Spleen (tissue), 11 donors: ENCODE measurements at regions not wholly inside any gene's neighbourhood (a gene's known extent, or its start where the extent isn't known, plus 50 kb on each side); places are given as distances from the start of the nearest gene placed in this dataset.
A peak's percentile ranks its signal among the peaks of the same experiment; 100 is the strongest.

Experiments
- DNase-seq: peaks from one replicate; pipeline ENCODE4 v3.0.0-alpha.2; 2020
- H3K27ac ChIP-seq, 8 donors: fragments of 200-600 bp; sonication (generic) in 7 of 8; 1 replicate in 4 of 8; 2 replicates in 4 of 8; pipeline versions ENCODE4 v1.5.0 to v1.8.0; 2016 to 2021; ENCODE audit warnings: inconsistent platforms in 4 of 8, mild to moderate bottlenecking in 4 of 8, moderate library complexity in 1 of 8
- H3K27me3 ChIP-seq, 7 donors: fragments of 200-600 bp; sonication (generic) in 6 of 7; replicated peaks in 1 of 7; 1 replicate in 4 of 7; 2 replicates in 3 of 7; pipeline versions ENCODE4 v1.5.0 to v1.8.0; 2016 to 2021; ENCODE audit warnings: inconsistent platforms in 3 of 7, mild to moderate bottlenecking in 1 of 7
- H3K36me3 ChIP-seq, 6 donors: fragments of 200-600 bp; sonication (generic) in 5 of 6; 1 replicate in 4 of 6; 2 replicates in 2 of 6; pipeline versions ENCODE4 v1.5.0 to v1.8.0; 2016 to 2021; ENCODE audit warnings: inconsistent platforms in 2 of 6
- H3K4me1 ChIP-seq, 6 donors: fragments of 200-600 bp; sonication (generic) in 5 of 6; 1 replicate in 3 of 6; 2 replicates in 3 of 6; pipeline versions ENCODE4 v1.5.0 to v1.8.0; 2016 to 2021; ENCODE audit warnings: inconsistent platforms in 3 of 6
- H3K4me3 ChIP-seq, 8 donors: fragments of 200-600 bp; sonication (generic) in 7 of 8; 1 replicate in 4 of 8; 2 replicates in 4 of 8; pipeline versions ENCODE4 v1.5.0 to v1.8.0; 2016 to 2021; ENCODE audit warnings: inconsistent platforms in 4 of 8, mild to moderate bottlenecking in 4 of 8, moderate library complexity in 2 of 8
- H3K9me3 ChIP-seq, 8 donors: fragments of 200-600 bp; sonication (generic) in 7 of 8; 1 replicate in 4 of 8; 2 replicates in 4 of 8; pipeline versions ENCODE4 v1.5.0 to v1.8.0; 2016 to 2021; ENCODE audit warnings: inconsistent platforms in 4 of 8
- POLR2A ChIP-seq, 3 donors: fragments of 450-650 bp; IDR thresholded peaks; one replicate each; pipeline ENCODE4 v1.5.1; 2017; ENCODE audit warnings: antibody characterized with exemption in 3 of 3, mild to moderate bottlenecking in 1 of 3
- POLR2AphosphoS5 ChIP-seq, 3 donors: sonication (generic); formaldehyde crosslinking; IDR thresholded peaks; one replicate each; pipeline ENCODE4 v1.5.1; 2017; ENCODE audit warnings: antibody characterized with exemption in 3 of 3
- WGBS, 5 donors: extraction: QIAGEN DNeasy Blood & Tissue Kit in 3 of 5; methylation state at CpG; one replicate each; pipeline versions ENCODE4 v1.1.5 to v1.1.7; 2013 to 2018; 5-methylcytosine and 5-hydroxymethylcytosine counted together
- intact Hi-C: fragments of 100-400 bp; cut with DNase I; formaldehyde crosslinking; loops from one replicate; pipeline ENCODE4 v1.15.0; 2023; ENCODE audit warnings: low total_unique reads
- TF ChIP-seq, protein P1 (sequence below), 11 experiments: fragments of 200-600 bp in 7 of 11; fragments of 450-650 bp in 4 of 11; sonication (generic) in 4 of 11; IDR thresholded peaks in 8 of 11; conservative IDR thresholded peaks in 3 of 11; 1 replicate in 7 of 11; 2 replicates in 4 of 11; pipeline versions ENCODE4 v1.4.0 to v1.8.0; 2016 to 2021; ENCODE audit warnings: antibody characterized with exemption in 11 of 11, inconsistent platforms in 4 of 11, mild to moderate bottlenecking in 1 of 11
- donor health status: healthy with polysubstance abuse.
- donor health status: DM: no; HTN: no; CAD: no; lungs with moderate emphysema.
- donor health status: DM: no; HTN: no; CAD: no.
- donor health status: Bipolar disorder and iron deficiency.
- donor health status: healthy.
- donor health status: DM: no; HTN: no; CAD: no.
- donor health status: DM: yes; HTN: yes; CAD: no.

DNA sequence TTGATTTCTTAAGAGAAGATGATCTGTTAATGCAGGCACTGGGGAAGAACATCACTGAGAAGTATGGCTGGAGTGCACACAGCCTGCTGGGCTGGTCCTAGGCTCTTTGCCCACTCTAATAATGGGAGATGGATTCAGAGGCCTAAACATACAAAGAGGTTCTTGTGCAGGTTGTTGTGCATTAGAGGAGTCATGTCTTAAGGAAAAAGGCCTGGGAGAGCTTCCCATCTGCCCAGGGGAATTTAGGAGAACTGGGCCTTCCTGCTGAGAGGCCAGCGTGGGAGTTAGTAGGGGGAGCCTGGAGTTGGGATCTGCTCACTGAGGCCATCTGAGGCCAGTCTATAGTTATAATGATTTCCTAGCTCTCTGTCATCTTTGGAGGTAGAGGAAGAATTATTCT lies 126.7 kb downstream of the TLR5 start:
- WGBS, 5 donors = 79 to 93% (median 84%) methylated on average over 1 of the region's 1 CpG
- intact Hi-C loops = no loop called here
- Histone ChIP-seq H3K27me3 (peaks cover 0 to 4% (median 0%) of the 10 kb centered on the region in 7 donors), H3K27ac (no peak overlapping the region), H3K36me3 (no peaks in the 10 kb centered on the region), H3K4me1 (no peaks in the 10 kb centered on the region), H3K4me3 (no peak overlapping the region), H3K9me3 (no peaks in the 10 kb centered on the region)
- no peak for TF ChIP-seq POLR2AphosphoS5 (IDR thresholded peaks at IDR 0.05)
- DNase-seq = no peak

DNA sequence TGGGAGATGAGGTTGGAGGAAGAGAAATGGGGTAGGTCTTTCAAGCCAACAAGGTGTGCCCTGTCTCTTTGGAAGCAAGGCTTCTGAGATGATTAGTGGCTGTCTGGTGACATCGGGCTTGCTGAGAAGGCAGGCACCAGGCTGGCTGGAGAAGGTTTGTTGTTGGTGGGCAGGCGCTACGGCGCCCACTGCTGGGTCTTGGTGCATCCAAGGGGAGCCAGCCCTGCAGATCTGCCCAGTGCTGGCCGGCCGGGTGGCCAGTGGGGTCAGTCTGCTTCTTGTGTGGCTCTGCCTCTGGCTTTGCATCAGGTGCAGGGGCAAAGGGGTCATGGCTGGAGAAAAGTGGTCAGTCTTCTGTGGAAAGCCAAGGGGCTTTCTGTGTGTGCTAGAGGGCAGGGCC lies 126.2 kb downstream of the TLR5 start:
- Histone ChIP-seq H3K27ac (no peak overlapping the region), H3K4me3 (no peak overlapping the region), H3K9me3 (no peaks in the 10 kb centered on the region), H3K27me3 (peaks cover 0 to 4% (median 0%) of the 10 kb centered on the region in 7 donors), H3K36me3 (no peaks in the 10 kb centered on the region), H3K4me1 (no peaks in the 10 kb centered on the region)
- intact Hi-C loops = no loop called here
- DNase-seq = peak; percentile 67
- WGBS, 5 donors = 70 to 93% (median 87%) methylated on average over 4 to 6 of the region's 6 CpGs
- TF ChIP-seq POLR2AphosphoS5 (IDR thresholded peaks at IDR 0.05) (no peak), POLR2A (IDR thresholded peaks at IDR 0.05) (no peak)
- TF ChIP-seq, protein P1, sequence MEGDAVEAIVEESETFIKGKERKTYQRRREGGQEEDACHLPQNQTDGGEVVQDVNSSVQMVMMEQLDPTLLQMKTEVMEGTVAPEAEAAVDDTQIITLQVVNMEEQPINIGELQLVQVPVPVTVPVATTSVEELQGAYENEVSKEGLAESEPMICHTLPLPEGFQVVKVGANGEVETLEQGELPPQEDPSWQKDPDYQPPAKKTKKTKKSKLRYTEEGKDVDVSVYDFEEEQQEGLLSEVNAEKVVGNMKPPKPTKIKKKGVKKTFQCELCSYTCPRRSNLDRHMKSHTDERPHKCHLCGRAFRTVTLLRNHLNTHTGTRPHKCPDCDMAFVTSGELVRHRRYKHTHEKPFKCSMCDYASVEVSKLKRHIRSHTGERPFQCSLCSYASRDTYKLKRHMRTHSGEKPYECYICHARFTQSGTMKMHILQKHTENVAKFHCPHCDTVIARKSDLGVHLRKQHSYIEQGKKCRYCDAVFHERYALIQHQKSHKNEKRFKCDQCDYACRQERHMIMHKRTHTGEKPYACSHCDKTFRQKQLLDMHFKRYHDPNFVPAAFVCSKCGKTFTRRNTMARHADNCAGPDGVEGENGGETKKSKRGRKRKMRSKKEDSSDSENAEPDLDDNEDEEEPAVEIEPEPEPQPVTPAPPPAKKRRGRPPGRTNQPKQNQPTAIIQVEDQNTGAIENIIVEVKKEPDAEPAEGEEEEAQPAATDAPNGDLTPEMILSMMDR (IDR thresholded peaks at IDR 0.05 in 8 of 11, conservative IDR thresholded peaks at IDR 0.05 in 3 of 11) = no peak

DNA sequence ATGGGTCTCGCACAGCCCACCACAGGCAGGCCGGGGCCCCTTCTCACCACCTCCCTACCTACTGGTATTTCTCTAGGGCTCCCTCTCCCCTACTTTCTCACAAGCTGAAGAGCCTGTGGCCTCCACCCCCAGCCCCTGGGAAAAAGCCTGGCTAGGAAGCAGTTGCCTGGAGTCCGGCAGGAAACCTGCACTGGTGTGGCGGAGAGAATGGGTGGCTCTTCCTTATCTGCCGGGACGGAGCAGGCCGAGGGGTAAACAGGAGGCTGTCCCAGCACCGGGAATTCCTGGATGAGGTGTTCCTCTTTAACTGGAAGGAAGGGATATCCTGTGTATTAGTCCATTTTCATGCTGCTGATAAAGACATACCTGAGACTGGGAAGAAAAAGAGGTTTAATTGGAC lies 125.8 kb downstream of the TLR5 start:
- H3K9me3 ChIP-seq = no peaks in the 10 kb centered on the region
- TF ChIP-seq POLR2A (IDR thresholded peaks at IDR 0.05) (no peak), POLR2AphosphoS5 (IDR thresholded peaks at IDR 0.05) (no peak)
- TF ChIP-seq, protein P1 (IDR thresholded peaks at IDR 0.05 in 8 of 11, conservative IDR thresholded peaks at IDR 0.05 in 3 of 11) = no peak
- WGBS, 5 donors = 69 to 89% (median 80%) methylated on average over 8 of the region's 8 CpGs
- DNase-seq = peak; percentile 58
- intact Hi-C loops = no loop called here
- no peaks in the 10 kb centered on the region for H3K4me1 ChIP-seq
- H3K36me3 ChIP-seq = no peaks in the 10 kb centered on the region
- no peak overlapping the region for H3K4me3 ChIP-seq
- peaks cover 0 to 4% (median 0%) of the 10 kb centered on the region in 7 donors for H3K27me3 ChIP-seq
- H3K27ac ChIP-seq = no peak overlapping the region

DNA sequence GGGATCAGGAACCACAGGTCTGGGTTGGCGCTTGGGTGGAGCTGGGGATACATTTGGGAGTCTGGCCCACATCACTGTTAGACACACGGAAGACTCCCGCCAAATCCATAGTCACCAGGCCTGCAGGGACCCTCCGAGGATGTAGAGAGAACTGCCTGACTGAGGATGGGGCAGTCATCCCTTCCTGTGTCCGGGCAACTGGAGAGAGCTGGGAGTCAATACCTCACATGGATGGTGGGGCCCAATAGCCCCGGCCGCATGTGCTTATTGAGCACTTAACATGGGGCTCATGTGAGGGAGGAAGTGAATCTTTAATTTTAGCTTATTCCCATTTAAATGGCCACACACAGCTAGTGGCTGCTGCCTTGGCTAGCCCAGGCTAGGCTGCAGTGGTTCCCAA lies 124.5 kb downstream of the TLR5 start:
- no peaks in the 10 kb centered on the region for H3K36me3 ChIP-seq
- no peak overlapping the region for H3K4me3 ChIP-seq
- intact Hi-C loops = no loop called here
- TF ChIP-seq POLR2AphosphoS5 (IDR thresholded peaks at IDR 0.05) (no peak), POLR2A (IDR thresholded peaks at IDR 0.05) (no peak)
- TF ChIP-seq, protein P1 (IDR thresholded peaks at IDR 0.05 in 8 of 11, conservative IDR thresholded peaks at IDR 0.05 in 3 of 11) = no peak
- no peak overlapping the region for H3K27ac ChIP-seq
- H3K9me3 ChIP-seq = no peaks in the 10 kb centered on the region
- H3K27me3 ChIP-seq = no peaks in the 10 kb centered on the region
- peaks cover 0 to 4% (median 0%) of the 10 kb centered on the region in 6 donors for H3K4me1 ChIP-seq
- WGBS, 5 donors = 84 to 97% (median 93%) methylated on average over 7 of the region's 7 CpGs
- DNase-seq = peak; percentile 45

DNA sequence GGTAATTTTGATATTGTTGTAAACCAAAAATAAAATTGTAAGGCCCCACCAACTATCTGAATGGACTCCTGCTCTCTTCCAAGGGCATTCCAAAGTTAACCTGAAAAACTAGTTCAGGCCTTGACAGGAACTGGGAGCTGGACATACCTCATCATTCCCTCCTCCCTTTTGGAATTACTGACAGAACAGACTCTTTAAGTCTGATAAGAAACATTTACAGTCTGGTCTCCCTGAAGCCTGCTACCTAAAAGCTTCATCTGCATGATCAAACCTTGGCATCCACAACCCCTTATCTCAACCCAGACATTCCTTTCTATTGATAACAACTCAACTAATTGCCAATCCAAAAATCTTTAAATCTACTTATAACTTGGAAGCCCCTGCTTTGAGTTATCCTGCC lies 123.8 kb downstream of the TLR5 start:
- intact Hi-C loops = no loop called here
- no peak for DNase-seq
- TF ChIP-seq POLR2AphosphoS5 (IDR thresholded peaks at IDR 0.05) (no peak), POLR2A (IDR thresholded peaks at IDR 0.05) (no peak)
- TF ChIP-seq, protein P1 (IDR thresholded peaks at IDR 0.05 in 8 of 11, conservative IDR thresholded peaks at IDR 0.05 in 3 of 11) = no peak
- Histone ChIP-seq H3K4me3 (no peak overlapping the region), H3K27ac (no peak overlapping the region), H3K4me1 (peaks cover 0 to 4% (median 0%) of the 10 kb centered on the region in 6 donors), H3K27me3 (no peaks in the 10 kb centered on the region), H3K36me3 (no peaks in the 10 kb centered on the region), H3K9me3 (no peaks in the 10 kb centered on the region)
